Stimulated activated CD8-positive, alpha-beta memory T cell treated with anti-CD3 and anti-CD28 coated beads, Interleukin-15, amount 100 ng/mL, for 1 hour (primary cell): ENCODE measurements at regions not wholly inside any gene's neighbourhood (a gene's known extent, or its start where the extent isn't known, plus 50 kb on each side); places are given as distances from the start of the nearest gene placed in this dataset.

Experiments
- DNase-seq: peaks from one replicate; pipeline ENCODE4 v3.0.0-alpha.2; 2020; ENCODE audit warnings: low read depth

DNA sequence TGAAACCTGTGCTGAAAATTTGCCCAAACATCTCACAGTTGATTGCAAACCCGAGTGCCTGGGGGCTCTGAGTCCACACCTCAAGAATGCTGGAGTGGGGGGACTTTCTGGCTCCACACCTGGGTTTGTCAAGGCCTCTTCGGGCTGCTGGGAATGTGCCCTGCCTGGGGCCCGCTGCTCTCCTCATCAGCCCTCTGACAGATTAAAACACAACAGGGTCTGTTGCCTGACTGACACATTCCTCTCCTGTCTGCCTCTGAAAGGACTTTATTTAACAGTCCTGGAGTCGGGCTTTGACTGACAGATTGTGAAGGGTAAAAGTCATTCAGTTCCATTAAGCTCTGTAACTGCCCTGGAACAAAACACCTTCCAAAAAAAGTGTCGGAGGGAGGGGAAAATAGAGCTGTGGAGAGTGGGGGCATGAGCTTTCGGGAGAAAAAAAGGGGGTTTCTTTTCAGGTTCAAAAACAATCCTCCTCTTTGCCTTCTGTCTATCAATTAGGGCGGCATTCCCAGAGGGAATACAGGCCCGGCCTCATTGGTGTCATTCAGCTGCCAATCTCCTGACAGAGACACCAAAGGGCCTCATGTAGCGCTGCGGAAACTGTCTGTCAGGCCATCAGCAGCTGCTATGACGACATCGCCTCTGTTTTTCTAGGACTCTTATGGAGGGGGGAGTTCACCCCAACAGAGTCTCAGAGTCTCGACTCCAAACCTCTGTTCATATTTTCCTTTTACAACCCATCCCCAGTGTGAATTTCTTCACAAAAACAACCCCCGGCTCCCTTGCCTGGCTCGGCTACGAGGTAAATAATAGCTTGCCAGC is 398.8 kb upstream of the NFE2L3 start:
- no peak for DNase-seq

DNA sequence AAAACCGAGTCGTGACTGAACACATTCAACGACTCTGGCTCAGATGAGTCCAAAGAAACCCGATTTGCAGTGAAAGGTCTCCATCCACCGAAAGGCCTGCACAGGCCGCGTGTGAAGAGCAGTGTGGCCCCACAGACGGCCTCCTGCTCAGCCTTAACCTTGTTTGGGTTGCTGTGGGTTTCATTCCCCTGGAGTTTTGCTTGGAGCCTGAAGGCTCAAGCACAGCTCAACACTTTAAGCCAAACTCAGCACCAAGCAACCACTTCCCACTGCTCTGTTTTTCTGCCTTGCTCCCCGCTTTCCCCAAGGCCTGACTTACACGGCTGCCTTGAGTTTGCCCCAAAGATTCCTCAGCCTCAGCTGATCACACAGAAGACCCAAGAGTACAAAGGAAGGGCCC is 398.2 kb upstream of the NFE2L3 start:
- no peak for DNase-seq

DNA sequence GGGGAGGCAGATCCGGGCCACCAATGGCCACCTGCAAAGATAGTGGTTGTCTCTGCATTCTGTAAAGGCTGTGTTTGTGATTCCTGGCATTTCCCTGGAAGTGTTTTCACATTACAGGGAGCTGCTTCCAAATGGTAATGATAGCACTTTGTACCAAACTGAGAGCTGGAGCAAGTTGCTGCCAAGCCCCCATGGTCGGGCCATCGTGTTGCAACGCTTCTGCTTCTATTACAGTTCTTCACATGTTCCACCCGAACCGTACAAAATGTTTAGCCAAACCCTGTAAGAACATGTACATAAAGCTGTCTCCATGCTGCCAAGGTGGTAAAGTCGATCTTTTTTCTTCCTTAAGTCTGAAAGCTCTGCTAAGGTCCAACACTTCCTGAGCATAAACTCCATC is 397.7 kb upstream of the NFE2L3 start:
- no peak for DNase-seq

DNA sequence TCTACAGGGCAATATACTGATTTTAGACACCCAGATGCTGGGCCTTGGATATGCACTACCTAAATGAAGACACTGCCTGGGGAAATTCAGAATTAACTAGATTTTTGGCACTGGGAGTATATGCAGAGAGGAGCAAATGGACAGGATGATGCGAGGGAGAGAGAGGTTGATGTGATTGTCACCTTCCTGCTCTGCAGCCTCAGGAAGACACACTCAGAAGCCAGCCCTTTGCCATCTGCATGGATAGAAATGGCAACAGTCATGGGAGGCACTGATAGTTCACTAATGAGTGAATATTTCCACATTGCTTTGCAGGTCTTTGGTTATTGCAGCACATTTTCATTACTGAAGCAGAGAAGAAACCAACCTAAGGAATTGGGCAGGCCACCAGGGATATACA is 397.2 kb upstream of the NFE2L3 start:
- DNase-seq: no peak

DNA sequence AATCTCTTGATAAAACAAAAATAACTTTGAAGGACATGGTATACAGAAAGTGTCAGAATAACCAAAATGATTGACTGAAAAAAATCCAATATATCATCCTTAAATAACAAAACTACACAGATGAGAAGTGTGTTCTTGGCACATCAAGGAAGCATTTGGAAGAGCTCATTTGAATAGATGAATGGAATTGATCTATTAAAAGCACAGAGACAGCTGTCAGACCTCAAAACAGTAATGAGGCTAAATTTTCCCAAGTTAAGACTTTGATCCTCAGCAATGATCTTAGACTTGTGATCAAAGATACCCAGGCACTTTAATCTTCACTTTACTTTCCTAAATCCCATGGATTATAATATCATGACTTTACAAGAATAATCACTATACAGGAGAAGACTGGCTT is 395.4 kb upstream of the NFE2L3 start:
- no peak for DNase-seq

DNA sequence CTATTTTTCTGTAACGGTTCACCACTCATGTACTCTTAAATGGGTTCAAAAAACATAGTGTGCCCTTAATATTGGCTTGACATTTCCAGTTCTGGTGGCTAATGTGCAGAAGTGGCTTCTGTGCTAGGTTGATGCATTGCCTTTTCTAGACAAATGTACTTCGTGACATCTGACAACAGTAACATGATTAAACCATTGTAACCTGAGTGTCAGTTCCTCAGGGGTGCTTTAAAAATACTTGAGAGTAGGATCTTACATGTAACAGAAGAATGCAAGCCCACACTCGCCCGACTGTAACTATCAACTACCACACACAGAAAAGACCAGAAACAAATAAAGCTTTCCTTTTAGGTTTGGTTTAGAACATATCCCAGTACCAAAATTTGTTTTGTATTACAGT is 393.4 kb upstream of the NFE2L3 start:
- DNase-seq: no peak

DNA sequence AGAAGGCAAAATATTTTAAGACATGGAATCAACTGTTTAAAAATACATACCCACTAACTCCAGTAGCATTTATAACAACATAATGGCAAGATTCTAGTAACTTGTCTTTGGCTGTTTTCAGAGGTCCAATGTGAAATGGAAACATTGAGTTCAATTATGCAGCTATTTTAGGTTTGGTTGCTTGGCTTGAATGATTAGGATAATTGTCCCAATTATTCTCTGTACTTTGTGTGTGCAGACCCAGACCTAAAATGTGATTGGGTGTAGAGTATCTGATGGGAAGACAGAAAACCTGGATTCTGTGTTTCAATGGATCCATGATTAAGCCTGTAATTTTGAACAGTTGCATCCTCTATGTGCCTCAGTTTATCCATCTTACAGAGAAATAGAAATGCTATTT is 392.7 kb upstream of the NFE2L3 start:
- no peak for DNase-seq

DNA sequence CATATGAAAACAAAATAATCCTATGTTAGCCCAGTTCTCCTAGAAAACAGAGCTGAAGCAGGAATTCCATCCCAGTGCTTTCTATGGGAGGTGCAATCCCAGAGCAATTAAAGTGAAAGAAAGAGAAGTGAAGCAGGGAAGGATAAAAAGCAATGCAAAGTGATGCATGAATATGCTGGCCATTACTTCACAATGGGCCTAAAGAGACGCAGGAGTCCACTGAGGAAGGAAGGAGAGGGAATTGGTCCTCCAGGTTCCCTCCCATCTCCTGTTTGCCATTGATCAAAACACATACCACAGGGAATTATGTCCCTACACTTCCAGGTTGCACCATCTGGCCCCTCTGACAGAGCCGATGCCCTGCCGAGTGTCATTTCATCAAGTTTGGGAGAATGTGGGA is 392.2 kb upstream of the NFE2L3 start:
- no peak for DNase-seq

DNA sequence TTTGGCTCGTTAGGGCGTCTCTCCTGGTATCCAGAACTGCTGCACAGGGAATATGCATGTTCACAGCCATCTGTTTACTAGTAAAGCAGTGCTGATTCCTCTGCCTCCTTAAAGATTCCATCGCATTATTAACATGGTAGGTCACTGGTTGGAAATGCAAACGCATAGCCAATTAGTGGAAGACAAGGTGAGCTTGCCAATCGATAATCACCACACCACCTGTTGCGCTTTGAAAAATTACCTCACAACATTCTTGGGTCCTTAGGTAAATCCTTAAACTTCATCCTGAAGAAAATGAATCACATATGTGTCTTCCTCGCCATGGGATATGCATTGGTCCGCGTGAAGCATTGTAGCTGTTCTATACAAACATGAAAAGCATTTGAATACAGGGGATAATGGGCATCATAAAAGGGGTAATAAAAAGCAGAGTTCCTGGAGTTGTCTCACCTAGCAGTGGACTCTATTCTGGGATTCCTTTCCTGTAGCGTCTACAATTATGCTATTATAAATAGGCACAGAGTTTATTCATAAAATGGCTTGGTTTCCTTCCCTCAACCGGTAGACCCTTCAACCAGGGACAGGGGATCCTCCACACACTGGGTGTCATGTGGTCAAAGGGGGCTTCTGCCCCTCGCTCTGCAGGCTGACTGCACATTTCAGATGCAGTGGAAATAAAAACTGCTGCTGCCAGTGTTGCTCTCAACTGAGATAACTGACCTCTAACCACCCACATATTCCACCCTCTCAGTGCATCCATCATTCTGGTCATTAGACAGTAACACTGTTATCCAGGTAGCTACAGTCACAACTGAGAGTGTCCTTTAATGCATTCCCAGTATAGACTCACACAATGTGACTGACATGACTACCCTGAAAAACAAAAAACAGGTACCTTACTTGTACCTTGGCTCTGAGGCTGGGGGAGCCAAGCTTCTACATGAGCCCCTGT is 389.2 kb upstream of the NFE2L3 start:
- no peak for DNase-seq

DNA sequence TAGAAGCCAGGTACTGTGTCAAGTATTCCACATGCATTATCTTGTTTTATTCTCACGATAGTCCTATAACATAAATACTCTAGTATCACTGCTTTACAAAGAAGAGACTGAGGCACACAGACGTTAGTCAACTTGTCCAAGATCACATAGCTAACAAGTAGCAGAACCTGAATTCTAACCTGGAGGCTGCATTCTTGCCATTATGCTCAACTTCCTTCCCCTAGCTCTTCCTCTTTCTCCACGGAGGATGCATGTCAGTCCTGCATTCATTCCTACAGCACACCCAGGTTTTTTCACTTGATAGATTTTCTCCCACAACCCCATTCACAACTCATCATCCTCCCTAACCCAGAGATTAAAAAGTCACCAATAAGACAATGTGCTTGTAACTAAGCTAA is 388.5 kb upstream of the NFE2L3 start:
- DNase-seq: no peak

DNA sequence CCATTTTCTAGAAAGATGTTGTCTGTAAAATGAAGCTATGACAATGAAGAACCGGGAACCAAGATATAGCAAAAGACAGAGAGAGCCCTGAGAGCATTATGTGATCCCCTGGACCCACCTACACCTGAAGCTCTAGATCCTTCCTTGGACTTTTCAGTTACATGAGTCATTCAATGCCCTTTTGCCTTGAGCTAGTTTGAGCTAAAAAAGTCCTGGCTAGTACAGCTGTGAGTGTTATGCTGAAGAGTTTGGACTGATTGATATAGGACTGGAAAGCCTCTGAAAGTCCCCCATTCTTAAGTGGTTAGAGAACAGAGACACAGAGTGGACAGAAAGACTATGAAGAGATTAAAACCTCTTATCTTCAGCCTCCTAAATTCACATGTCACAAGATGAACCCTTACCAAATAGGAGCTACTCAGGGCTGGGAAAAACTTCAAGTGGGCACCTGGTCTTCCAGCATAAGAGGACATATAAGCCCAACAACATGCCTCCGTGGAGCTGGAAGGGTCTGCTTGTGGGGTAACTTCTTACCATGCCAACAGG is 386.8 kb upstream of the NFE2L3 start:
- no peak for DNase-seq

DNA sequence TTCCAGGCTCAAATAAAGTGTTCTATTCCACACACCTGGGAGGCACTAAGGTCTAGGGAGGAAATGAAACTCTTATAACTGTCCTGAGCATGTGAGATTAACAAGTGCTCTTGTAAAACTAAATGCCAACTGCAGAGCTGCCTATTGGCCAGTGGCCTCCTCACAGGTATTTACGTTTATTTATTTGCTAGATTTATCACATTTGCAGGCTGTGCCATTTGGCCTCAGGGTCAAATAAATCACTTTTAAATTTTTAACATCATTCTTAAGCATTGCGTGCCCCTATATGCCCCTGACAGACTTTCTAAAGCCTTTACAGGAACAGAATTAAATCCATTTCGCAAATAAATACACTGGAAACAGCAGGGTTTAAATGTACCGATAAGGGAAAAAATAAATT is 381.8 kb upstream of the NFE2L3 start:
- no peak for DNase-seq

DNA sequence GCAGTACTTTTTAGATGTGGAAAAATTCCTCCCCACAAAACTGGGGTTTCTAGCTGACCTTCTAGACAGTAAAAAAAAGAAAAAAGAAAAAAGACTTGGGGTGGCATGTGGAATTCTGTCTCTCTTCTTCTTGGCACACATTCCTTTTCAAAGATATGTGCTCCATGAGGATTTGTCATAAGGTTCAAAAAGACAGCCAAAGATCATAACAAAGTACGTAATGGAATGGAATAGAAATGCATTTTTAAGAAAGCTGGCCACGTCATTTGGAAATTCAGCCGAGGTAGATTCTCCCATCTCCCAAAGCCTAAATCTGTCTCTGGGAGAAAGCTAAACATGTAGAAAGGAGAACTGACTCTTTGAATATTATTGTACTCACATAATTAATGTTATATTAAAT is 381.3 kb upstream of the NFE2L3 start:
- no peak for DNase-seq

DNA sequence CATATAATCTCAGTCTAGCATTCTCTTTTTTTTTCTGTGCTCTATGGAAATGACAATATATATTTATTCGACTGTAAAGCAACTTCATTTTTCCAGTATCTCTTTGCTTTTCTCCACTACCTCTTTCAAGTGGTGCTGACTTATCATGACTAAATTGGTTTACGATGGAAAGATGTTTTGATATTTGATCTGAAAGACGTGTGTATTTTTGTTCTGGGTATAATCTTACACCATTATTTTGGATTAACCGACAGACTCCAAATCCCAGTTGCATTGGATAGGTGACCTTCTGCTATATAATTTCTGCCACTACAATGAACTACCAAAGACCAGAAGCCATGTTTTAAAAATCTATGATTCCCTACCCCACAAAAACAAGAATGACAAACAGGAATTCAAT is 380.5 kb upstream of the NFE2L3 start:
- DNase-seq: no peak

DNA sequence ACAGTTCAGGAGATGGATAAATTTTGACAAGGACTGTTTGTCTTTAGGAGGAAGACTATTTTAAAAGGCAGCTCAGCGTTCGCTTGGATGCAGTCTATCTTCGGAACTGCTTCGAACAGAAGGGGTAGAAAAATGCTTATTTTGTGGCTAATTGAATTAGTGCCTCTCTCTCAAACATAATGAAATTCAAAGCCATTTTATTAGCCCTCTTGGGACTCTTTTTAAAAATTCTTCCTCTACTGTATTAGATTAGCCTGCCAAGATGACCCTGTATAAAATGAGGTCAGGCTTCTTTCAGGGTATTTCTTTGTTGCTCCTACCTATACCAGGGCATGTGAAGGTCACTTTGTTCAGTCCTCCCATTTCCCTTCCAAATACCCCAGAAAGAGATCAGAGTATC is 379.2 kb upstream of the NFE2L3 start:
- DNase-seq: no peak

DNA sequence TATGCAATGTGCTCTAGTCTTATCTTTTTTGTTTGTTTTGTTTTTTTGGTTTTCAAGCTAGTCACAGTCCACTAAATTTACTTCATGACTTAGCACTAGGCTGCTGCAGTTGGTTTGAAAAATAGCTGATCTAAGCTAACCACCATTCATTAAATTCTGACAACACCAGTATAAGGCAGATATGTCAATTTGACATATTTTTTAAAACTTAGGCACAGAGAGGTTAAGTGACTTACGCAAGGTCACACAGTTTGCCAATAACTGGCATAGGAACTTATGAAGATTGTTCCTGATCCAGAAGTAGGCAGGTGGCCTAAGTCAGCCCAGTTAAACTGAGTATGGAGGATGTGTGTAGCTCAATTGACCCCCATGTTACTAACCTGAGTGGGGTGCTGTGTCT is 377.3 kb upstream of the NFE2L3 start:
- no peak for DNase-seq

DNA sequence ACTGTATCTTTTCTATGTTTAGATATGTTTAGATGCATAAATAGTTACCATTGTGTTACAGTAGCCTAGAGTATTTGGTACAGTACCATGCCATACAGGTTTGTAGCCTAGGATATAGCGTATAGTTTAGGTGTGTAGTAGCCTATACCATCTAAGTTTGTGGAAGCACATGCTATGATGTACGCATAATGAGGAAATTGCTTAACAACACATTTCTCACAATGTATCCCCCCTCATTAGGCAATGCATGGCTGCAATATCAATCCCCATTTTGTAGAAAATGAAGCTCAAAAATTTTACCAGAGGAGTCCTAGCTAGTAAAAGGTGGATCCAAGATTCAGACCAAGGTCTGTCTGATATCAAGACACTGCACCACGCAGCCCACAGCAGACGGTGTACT is 376.4 kb upstream of the NFE2L3 start:
- no peak for DNase-seq

DNA sequence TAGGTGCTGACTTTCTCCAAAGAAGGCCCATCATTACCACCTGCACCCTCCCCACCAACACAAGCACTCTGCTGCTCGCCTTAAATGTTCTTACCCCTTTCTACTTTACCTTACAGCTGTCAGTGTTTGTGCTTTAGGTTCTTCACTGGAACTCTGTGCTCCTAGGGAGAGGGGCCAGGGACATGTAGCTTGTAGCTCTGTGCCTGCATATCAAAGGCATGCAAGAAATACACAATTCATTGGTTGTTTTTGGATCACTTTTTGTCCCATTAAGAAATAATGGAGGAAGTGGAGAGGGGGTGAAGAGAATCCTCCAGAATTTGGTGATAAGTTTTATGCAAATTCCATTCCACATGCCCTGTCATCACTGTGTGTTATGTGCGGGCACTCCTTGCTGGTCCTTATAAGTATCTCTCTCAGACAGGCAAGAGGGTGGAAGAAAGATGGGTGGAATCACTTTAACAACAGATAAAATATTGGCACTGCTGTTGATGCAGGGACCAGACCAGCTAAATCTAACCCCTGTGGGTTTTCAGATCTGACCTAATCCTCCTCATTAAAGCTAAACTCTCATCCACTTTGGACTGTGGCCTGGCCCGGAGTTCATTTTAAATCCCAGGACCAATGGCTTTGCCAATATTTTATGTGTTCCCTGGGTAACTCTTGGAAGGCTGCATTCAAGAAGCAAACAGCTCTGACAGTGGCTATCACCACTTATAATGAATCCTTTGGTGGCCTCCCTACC is 375.8 kb upstream of the NFE2L3 start:
- DNase-seq: no peak

DNA sequence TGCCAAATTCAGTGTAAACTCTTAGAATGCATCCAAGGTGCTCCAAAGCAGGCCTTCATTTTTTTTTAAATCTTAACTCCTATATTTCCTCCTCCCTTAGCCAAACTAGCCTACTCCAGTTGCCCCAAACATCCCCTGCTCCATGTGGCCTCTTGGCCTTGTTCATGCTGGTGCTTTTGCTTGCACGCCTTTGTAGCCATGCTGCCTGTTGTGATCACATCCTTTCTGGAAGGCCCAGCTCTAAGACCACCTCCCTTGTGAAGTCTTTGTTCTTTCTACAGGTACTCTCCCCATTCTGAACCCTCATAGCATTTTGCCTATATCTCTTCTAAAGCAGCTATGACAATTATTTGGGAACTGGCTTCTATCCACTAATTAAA is 375.3 kb upstream of the NFE2L3 start:
- no peak for DNase-seq

DNA sequence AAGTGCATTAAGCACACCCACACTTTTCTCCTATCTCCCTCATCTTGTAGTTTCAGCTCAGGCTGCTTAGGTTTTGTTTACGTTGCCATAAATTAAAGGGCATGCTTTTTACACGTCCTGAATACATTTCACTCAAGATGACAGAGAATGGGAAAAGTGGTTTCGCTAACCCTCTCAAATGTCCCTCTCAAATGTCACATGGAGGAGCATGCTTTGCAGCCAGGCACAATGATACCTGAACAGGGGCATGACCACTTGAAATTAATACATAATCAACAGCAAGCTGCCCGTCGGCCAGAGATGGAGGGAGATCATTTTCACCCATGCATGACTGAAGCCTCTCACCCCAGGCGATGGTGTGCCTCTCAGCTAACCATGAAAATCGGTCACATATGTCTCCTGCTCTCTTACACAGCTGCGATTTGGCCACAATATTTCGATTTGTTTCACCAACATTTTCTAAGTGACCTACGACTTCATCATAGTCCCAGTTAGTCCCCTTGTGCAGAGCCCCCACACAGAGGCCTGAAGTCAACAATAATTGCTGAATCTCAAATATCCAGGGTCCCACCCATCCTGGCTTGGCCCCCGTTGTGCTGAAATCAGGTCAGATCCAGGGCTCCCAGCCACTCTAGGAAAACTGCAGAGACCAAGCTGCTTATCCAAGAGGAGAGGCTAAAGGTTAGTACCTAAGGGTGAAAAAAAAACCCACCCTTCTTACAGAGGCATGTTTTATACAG is 373.9 kb upstream of the NFE2L3 start:
- DNase-seq: no peak

DNA sequence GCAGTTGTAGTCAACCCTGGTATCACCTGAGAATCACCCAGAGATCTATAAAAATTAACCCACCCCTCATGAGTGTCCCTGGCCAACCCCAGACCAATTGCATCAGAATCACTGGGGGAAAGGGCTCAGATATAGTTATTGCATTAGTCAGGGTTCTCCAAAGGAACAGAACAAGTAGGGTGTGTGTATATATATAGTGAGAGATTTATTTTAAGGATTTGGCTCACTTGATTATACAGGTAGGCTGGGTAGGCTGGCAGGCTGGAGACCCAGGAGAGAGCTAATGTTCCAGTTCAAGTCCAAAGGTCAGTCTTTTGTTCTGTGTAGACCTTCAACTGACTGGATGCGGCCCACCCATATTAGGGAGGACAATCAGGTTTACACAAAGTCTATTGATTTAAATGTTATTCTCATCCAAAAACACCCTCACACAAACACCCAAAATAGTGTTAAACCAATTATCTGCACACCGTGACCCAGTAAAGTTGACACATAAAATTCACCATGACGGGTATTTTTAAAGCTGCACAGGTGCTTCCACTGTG is 372.9 kb upstream of the NFE2L3 start:
- DNase-seq: no peak
